Sigmoid colon (tissue), 3 donors: ENCODE measurements at regions not wholly inside any gene's neighbourhood (a gene's known extent, or its start where the extent isn't known, plus 50 kb on each side); places are given as distances from the start of the nearest gene placed in this dataset.

ENCODE experiments used
- CTCF ChIP-seq, 4 experiments: fragments of 450-650 bp in 3 of 4; fragments of 200-600 bp in 1 of 4; IDR thresholded peaks; one replicate each; pipeline ENCODE4 v1.5.1; 2016 to 2019; ENCODE audit warnings: antibody characterized with exemption in 4 of 4, mild to moderate bottlenecking in 3 of 4, moderate library complexity in 2 of 4
- POLR2A ChIP-seq, 2 donors: fragments of 450-650 bp; IDR thresholded peaks; one replicate each; pipeline ENCODE4 v1.6.1; 2016; ENCODE audit warnings: antibody characterized with exemption in 2 of 2, mild to moderate bottlenecking in 2 of 2, moderate library complexity in 2 of 2

DNA sequence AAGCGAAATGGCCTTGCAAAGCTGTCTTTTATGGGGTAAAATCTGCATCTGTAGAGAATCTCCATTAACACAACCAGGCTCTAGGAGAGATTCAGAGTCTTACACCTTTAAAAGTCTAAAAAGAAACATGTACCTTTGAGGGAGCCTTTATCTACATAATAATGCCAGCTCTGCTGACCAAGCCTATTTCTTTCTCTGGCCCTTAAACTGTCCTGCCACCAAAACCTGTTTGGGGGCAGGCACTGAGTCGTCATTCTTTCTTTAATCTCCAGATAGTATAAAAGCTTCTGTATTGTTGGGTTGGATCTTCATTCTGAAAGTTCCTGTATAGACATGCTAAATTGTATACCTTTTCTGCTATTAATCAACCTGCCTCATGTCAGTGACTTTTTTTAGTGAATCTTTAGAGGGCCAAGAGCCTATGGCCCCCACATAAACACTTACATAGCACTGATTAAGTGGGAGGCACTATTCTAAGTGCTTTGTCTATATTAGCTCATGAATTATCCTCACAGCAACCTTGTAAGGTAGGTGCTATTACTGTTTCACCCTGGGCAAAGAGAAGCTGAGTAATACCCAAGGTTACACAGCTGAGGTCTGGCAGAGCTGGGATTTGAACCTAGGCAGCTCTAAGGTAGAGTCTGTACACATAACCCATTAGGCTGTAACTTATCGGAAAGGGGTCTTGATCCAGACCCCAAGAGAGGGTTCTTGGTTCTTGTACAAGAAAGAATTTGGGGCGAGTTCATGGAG, 232.3 kb upstream of the DTNBP1 start:
- TF ChIP-seq CTCF (IDR thresholded peaks at IDR 0.05) (no peak), POLR2A (IDR thresholded peaks at IDR 0.05) (no peak)
